DMS 273 (cell line): ENCODE measurements at regions not wholly inside any gene's neighbourhood (a gene's known extent, or its start where the extent isn't known, plus 50 kb on each side); places are given as distances from the start of the nearest gene placed in this dataset.

Experiments
- DNase-seq: peaks from one replicate; lab custom pipeline; 2025; ENCODE audit not compliant: unreplicated experiment; lab: John Stamatoyannopoulos, UW

DNA sequence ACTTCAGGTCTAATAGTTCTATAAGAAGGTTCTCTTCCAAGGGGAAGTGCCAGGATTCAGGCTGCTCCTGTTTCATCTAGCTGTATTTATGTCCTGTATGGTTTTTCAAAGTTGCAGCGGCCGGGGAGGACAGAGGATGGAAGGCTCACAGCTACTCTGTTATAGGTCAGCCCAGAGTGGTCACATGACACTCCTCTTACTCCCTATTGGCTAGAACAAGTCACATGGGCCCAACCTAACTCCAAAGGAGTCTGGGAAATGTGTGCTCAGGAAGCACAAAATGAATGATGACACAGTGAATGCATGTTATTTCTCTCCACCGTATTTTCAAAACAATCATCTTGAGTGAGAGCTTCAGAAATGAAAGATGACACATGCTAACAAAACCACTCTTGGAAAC, 645.1 kb upstream of the RBFOX1 start:
- no peak for DNase-seq

DNA sequence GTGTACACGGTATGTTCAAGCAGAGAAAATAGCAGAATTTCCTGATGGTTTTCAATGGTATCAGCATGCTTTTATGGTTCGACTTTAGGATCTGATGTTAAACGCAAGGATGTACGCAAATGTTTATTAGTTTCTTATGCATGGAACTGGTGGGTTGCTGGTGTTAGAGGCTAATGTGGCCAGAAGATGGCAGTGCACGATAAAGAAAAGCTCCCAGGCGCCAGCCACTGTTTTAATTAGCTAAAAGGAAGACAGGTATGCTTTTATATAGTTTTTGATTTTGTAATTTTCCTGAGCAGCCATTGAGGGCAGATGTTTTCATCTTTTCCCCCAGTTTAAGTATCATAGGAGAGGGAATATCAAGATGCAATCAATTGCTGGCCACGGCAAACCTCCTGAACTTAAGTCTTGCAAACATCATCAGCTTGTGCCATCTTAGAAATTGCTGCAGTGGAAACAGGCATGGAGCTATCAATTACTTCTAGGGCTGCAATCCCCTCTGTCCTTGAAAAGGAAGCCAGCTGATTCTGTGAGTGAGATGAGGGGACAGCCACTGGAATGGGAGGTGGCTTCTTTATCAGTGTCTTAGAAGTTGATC, 648.5 kb upstream of the RBFOX1 start:
- peak; percentile 42 for DNase-seq

DNA sequence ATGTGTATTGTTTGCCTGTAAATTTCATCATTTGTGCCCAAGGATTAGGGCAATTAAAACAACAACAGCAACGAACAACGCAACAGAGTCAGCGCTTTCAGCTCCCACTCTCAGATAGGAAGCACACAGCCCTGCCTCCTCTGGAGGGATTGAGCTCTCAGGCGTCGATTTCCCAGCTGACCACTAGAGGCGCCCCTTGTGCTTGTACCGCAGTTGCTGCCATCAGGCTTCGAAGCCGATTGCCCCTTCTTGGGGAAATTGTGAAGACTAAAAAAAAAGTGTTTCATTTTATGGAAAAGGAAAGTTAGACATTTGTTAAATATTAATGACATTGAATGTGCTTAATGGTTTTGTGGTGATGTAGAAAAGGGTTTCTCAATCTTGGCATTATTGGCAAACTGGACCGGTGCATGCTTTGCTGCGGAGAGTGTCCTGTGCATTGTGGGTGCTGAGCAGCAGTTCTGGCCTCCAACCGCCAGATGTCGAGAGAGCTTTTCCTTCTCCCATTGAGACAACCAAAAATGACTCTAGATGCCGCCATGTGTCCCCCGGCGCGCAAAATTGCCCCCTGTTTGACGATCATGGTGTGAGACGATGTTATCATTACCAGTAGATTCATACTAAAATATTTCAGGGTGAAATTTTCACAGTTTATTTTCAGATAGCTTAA, 650.4 kb upstream of the RBFOX1 start:
- peak; percentile 41 for DNase-seq

DNA sequence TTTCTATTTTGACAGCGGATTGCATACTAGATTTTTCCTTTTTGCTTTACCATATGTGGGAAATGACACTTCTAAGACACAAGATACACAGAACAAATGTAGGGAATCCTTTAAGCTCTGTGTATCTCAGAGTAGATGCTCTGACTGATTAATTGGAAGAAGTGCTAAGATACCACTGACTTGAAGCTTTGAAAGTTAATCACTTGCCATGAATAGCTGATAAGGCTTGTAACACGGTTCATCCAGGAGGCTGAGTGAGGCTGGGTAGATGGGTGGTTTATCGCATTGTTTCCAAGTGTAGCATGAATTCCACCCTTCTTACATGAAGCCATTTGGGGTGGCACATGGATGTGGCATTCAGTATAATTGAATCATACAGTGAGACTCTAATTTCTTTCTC, 654.1 kb upstream of the RBFOX1 start:
- no peak for DNase-seq

DNA sequence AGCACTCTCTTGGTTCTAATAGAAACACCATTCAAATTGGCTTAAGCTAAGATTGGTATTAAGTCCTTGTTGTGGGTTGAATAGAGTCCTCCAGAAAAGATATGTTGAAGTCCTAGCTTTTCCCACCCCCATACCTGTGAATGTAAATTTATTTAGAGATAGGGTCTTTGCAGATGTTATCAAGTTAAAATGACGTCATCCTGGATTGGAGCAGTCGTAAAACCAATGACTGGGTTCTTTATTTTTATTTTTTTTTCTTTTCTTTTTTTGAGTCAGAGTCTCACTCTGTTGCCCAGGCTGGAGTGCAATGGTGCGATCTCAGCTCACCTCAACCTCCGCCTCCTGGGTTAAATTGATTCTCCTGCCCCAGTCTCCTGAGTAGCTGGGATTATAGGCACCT, 658.6 kb upstream of the RBFOX1 start:
- no peak for DNase-seq

DNA sequence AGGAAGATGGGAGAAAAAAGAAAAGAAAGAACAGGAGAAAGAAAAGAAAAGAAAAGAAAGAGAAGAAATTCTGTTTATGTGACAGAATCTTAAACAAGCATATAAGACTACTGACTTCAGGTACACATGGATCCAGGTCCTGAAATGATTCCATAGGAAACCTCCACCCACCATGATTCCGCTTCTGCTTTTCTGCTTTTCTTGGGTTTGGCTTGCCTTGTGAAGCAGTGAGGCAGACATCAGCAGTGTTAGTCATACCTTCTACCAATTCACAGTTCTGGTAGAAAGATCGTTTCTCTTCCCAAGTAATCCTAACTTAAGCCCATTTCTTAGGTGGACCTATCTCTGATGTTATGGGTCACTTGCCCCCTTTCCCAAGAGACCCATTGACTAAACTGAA, 660.1 kb upstream of the RBFOX1 start:
- DNase-seq, result no peak

GRCh38 chr16:6667393-6667792, 665.3 kb upstream of the RBFOX1 start:
- no peak for DNase-seq

DNA sequence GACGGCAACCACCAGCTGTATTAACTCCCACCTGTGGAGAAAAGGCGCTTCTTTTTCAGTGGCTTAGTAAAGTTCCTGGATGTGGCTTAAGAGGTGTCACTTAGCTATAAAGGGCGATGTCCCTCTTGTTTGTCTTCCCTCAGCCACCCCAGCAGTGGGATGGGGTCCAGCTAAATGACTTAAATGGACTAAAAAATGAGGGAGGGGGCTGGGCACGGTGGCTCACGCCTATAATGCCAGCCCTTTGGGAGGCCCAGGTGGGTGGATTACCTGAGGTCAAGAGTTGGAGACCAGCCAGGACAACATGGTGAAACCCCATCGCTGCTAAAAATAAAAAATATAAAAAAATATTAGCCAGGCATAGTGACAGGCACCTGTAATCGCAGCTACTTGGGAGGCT, 667.5 kb upstream of the RBFOX1 start:
- no peak for DNase-seq

DNA sequence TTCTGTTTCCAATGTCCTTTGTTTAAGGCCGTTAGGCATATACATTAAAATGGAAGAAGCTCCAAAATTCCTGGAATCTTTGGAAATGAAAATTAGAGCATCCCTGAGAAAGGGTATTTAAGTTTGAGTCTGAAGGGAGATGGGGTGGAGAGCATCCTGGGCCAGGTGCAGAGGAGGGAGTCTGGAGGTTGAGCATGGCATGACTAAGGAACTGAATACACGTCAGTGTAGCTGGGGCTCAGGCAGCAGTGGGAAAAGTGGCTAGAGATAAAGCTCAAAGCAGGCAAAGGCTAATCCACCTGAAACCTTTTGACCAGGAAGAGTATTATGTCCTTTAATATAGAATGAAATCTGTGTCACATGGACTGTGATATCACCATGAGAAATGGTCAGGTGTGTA, 669.0 kb upstream of the RBFOX1 start:
- DNase-seq, result no peak

DNA sequence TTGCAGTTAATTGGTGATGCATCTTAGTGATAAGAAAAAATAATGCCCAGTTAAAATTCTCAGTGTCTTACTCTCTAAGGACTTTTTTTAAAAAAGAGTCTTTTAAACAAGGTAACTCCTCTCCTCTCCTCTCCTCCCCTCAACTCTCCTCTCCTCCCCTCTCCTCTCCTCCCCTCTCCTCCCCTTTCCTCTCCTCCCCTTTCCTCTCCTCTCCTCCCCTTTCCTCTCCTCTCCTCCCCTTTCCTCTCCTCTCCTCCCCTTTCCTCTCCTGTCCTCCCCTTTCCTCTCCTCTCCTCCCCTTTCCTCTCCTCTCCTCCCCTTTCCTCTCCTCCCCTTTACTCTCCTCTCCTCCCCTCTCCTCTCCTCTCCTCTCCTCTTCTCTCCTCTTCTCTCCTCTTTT, 675.9 kb upstream of the RBFOX1 start:
- DNase-seq, result no peak

GRCh38 chr16:6646891-6647290, 685.8 kb upstream of the RBFOX1 start:
- DNase-seq, result no peak

DNA sequence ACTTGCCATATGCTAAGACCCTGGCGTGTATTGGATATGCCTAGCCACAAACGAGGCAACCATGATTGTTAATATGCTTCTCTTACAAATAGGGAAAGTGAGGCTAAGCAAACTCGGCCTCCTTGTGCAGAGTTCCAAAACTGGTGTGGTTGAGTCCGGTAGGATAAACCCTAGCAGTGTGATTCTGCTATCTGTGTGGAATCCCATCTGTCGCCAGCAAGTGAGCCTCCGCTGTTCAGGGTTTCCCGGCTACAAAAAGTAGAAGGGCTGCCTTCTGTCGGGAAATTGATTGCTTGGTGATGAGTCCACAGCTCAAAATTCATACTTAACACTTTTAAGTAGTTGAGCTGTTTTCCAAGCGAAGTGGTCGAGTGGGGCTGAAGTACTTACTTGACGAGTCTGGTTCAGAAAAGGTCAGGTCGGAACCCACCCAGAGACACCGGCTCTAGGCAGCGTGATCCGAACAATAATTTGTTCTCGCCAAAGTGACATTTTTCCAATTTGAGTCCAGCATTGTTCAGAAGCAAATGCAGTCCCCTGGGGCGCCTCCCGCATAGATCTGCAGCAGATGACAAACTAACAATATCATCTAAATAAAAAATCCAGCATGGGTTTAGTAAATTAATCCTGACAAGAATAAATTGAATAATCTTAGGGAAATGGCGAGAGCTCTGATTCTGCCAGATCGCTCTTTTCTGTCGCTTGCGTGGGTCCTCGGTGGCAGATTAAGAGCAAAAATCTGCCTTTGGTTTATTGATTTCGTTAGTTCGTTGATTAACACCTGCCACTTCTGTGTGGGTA, 686.7 kb upstream of the RBFOX1 start:
- DNase-seq, result no peak

- DNase-seq, result no peak
Measured at GRCh38 chr16:6644916-6645315, 687.7 kb upstream of the RBFOX1 start.

- peak; percentile 73 for DNase-seq
Measured at GRCh38 chr16:6643080-6643686, 689.5 kb upstream of the RBFOX1 start.

GRCh38 chr16:6642271-6642670, 690.4 kb upstream of the RBFOX1 start:
- DNase-seq, result no peak

DNA sequence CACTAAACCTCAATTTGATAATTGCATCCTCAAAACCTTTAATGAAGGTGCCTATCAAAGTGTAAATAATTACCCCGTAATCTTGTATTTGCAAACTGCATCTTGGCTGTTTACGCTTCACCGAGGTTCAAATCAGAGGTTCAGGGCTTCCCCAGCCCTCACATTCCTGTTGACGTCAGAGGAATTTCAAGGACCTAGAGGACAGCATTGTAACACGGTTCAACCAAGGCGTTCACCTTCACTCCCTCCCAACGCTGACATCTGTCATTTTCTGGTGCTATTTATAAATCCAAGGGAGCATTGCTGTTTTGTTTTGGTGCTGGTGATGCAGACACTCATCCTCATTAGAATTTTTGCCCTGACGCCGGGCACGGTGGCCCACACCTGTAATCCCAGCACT, 691.6 kb upstream of the RBFOX1 start:
- DNase-seq, result no peak

DNA sequence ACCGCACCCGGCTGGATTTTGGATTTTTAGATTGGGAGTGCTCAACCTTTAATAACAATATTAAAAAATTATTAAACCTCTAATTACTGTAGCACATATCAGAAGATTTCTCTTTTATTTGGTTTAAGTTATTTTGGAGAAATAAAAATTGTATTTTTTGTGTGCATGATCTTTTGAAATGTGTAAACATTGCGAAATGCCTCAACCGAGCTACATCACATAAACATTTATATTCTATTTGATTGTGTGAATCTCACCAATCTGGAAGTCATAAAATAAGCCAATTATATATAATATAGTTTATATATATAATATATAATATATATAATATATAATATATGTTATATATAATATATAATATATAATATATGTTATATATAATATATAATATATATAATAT, 696.2 kb upstream of the RBFOX1 start:
- no peak for DNase-seq

GRCh38 chr16:6634151-6634550, 698.5 kb upstream of the RBFOX1 start:
- no peak for DNase-seq

DNA sequence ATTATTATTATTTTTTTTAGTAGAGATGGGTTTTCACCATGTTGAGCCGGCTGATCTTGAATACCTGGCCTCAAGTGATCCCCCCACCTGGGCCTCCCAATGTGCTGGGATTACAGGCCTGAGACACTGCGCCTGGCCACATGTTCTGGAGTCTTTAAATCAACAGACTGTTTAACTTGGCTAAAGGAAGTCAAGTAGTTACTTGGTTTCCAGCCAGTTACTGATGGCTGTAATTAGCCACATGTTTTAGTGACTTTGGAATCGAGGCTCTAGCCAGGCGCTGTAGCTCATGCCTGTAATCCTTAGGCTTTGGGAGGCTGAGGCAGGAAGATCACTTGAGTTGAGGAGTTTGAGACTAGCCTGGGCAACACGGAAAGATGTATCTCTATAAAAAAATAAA, 699.2 kb upstream of the RBFOX1 start:
- no peak for DNase-seq

GRCh38 chr16:6629110-6629509, 703.5 kb upstream of the RBFOX1 start:
- DNase-seq, result no peak

GRCh38 chr16:6625606-6626005, 707.0 kb upstream of the RBFOX1 start:
- DNase-seq, result no peak

DNA sequence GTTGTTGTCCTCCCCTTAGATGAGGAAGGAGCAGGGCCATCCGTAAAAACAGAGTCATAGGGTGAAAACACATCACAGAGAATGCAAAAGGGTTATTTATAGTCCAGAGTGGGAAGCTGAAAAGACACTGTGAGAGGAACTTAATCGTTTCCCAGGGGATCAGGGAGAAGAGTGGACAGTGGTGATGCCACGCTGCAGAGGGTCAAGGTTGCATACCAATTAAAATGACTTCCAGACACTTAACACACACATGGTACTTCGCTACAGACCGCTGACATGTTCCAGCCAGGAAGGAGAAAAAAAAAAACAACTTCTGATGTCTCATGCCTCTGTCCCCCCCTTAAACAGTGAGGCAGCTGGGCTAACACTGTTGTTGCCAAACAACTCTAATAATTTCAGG, 713.8 kb upstream of the RBFOX1 start:
- no peak for DNase-seq
